Uterus (tissue), 3 donors: ENCODE measurements at regions not wholly inside any gene's neighbourhood (a gene's known extent, or its start where the extent isn't known, plus 50 kb on each side); places are given as distances from the start of the nearest gene placed in this dataset.
"Not testable (repeated sequence)": the region's sequence is repeated elsewhere in the genome, so short reads cannot be mapped to it uniquely, and the experiment has no call there.

Experiments used
- DNase-seq, 2 donors: peaks; one replicate each; pipeline ENCODE4 v3.0.0-alpha.2; 2019 to 2020
- H3K27ac ChIP-seq, 2 donors: fragments of 200-600 bp; sonication (generic); 1 replicate in 1 of 2; 2 replicates in 1 of 2; pipeline ENCODE4 v1.5.1; 2016 to 2018
- H3K27me3 ChIP-seq, 2 donors: fragments of 200-600 bp; sonication (generic); one replicate each; pipeline ENCODE4 v1.5.1; 2018 to 2019; ENCODE audit warnings: control low read depth in 1 of 2
- H3K36me3 ChIP-seq, 2 donors: fragments of 200-600 bp; sonication (generic); one replicate each; pipeline ENCODE4 v1.5.1; 2019; ENCODE audit warnings: control low read depth in 1 of 2
- H3K4me1 ChIP-seq, 2 donors: fragments of 200-600 bp; sonication (generic); one replicate each; pipeline ENCODE4 v1.5.1; 2018 to 2019; ENCODE audit warnings: control low read depth in 1 of 2
- H3K4me3 ChIP-seq, 2 donors: fragments of 200-600 bp; sonication (generic); 1 replicate in 1 of 2; 2 replicates in 1 of 2; pipeline ENCODE4 v1.5.1; 2018 to 2019; ENCODE audit warnings: mild to moderate bottlenecking in 1 of 2
- H3K9me3 ChIP-seq, 2 donors: fragments of 200-600 bp; sonication (generic); one replicate each; pipeline ENCODE4 v1.5.1; 2019; ENCODE audit warnings: control low read depth in 1 of 2
- POLR2A ChIP-seq, 2 donors: fragments of 450-650 bp; IDR thresholded peaks; one replicate each; pipeline ENCODE4 v1.6.1; 2016; ENCODE audit warnings: antibody characterized with exemption in 2 of 2, mild to moderate bottlenecking in 1 of 2, moderate library complexity in 1 of 2
- intact Hi-C: fragments of 100-400 bp; cut with DNase I; formaldehyde crosslinking; loops from one replicate; pipeline ENCODE4 v1.15.1; 2023; ENCODE audit warnings: low total_unique reads
- TF ChIP-seq, protein P1 (sequence below), 4 experiments: fragments of 200-600 bp in 2 of 4; fragments of 450-650 bp in 2 of 4; sonication (generic) in 2 of 4; IDR thresholded peaks; one replicate each; pipeline ENCODE4 v1.5.1; 2016 to 2019; ENCODE audit warnings: antibody characterized with exemption in 4 of 4, mild to moderate bottlenecking in 2 of 4, moderate library complexity in 1 of 4
- donor health status: DM: yes; HTN: yes; CAD: no.

DNA sequence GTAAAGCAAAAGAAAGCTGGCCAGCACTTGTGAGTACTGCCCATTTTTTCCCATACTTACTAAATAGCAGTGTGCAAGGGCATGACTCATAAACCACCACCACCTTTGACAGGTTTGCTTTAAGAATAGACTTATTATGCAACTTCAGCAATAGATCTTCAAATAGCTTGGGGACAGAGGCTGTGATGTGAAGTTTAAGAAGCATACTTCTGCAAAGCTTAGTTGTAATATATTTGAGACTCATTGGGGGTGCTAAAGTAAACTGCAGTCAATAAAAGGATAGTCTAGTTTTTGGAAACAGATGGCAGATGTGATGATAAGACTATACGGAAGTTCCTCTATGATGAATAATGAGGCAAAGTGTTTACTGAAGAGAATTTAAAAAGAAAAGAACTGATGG, 210.0 kb downstream of the PLA2G4A start:
- Histone ChIP-seq H3K27me3 (no peaks in the 10 kb centered on the region), H3K4me1 (no peaks in the 10 kb centered on the region), H3K27ac (no peak overlapping the region), H3K36me3 (no peaks in the 10 kb centered on the region), H3K4me3 (no peak overlapping the region), H3K9me3 (no peaks in the 10 kb centered on the region)
- no peak for DNase-seq
- TF ChIP-seq, protein P1, sequence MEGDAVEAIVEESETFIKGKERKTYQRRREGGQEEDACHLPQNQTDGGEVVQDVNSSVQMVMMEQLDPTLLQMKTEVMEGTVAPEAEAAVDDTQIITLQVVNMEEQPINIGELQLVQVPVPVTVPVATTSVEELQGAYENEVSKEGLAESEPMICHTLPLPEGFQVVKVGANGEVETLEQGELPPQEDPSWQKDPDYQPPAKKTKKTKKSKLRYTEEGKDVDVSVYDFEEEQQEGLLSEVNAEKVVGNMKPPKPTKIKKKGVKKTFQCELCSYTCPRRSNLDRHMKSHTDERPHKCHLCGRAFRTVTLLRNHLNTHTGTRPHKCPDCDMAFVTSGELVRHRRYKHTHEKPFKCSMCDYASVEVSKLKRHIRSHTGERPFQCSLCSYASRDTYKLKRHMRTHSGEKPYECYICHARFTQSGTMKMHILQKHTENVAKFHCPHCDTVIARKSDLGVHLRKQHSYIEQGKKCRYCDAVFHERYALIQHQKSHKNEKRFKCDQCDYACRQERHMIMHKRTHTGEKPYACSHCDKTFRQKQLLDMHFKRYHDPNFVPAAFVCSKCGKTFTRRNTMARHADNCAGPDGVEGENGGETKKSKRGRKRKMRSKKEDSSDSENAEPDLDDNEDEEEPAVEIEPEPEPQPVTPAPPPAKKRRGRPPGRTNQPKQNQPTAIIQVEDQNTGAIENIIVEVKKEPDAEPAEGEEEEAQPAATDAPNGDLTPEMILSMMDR (IDR thresholded peaks at IDR 0.05), result no peak
- no peak for TF ChIP-seq POLR2A (IDR thresholded peaks at IDR 0.05)
- intact Hi-C loops, result no loop called here

DNA sequence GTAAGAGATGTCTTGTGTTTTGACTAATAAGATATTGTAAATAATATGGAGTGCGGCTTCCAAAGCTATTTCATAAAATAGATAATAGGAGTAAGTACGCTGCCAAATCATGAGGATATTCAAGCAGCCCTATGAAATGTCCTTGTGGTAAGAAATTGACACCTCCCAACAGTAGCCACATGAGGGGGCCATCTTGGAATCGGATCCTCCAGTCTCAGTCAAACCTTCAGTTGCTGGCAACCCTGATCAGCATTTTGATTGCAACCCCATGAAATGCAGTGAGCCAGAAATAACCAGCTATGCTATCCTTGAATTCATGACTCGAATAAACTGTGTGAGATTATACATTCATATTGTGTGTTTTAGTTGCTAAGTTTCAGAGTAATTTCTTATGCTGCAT, 212.4 kb downstream of the PLA2G4A start:
- intact Hi-C loops, result no loop called here
- TF ChIP-seq POLR2A (IDR thresholded peaks at IDR 0.05), result no peak
- TF ChIP-seq, protein P1 (IDR thresholded peaks at IDR 0.05), result no peak

DNA sequence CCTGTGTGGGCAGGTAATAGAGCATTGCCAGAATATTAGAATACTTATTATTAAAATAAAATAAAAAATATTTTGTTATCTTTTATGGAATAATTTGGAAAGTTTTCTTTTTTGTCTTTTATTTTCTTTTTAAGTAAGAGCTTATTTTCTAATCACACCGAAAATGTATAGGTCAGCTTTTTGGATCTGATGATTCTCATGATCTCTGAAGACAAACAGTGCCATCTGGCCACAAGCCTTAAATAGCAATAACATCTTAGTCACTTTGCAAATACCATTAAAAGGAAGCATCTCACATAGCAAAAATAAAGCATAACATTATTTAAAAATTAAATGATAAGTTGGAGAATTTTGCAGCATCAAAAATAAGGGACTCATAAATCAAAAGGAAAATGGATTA, 213.8 kb downstream of the PLA2G4A start:
- TF ChIP-seq POLR2A (IDR thresholded peaks at IDR 0.05), result no peak
- TF ChIP-seq, protein P1 (IDR thresholded peaks at IDR 0.05), result no peak
- no peaks in the 10 kb centered on the region for H3K9me3 ChIP-seq
- intact Hi-C loops, result no loop called here
- no peaks in the 10 kb centered on the region for H3K36me3 ChIP-seq
- no peak for DNase-seq
- no peak overlapping the region for H3K27ac ChIP-seq
- no peaks in the 10 kb centered on the region for H3K4me1 ChIP-seq
- H3K4me3 ChIP-seq, result no peak overlapping the region
- no peaks in the 10 kb centered on the region for H3K27me3 ChIP-seq

More for the DNA sequence above, 212.4 kb downstream of the PLA2G4A start:
- no peaks in the 10 kb centered on the region for H3K36me3 ChIP-seq
- no peak overlapping the region for H3K4me3 ChIP-seq
- H3K4me1 ChIP-seq, result no peaks in the 10 kb centered on the region
- H3K27me3 ChIP-seq, result no peaks in the 10 kb centered on the region
- DNase-seq, result no peak
- no peak overlapping the region for H3K27ac ChIP-seq
- H3K9me3 ChIP-seq, result no peaks in the 10 kb centered on the region

DNA sequence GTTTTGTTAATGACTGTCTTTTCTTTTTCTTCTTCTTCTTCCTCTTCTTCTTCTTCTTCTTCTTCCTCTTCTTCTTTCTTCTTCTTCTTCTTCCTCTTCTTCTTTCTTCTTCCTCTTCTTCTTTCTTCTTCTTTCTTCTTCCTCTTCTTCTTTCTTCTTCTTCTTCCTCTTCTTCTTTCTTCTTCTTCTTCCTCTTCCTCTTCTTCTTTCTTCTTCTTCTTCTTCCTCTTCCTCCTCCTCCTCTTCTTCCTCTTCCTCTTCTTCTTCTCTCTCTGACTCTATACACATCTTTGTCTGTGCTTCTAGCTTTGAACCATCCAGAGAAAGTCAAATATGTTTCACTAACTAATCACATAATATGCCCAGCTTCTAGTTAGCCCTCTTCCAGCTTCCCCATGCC, 214.7 kb downstream of the PLA2G4A start:
- H3K36me3 ChIP-seq, H3K4me3 ChIP-seq, DNase-seq, H3K9me3 ChIP-seq, H3K27me3 ChIP-seq, intact Hi-C loops, H3K4me1 ChIP-seq, H3K27ac ChIP-seq: not testable (repeated sequence)

DNA sequence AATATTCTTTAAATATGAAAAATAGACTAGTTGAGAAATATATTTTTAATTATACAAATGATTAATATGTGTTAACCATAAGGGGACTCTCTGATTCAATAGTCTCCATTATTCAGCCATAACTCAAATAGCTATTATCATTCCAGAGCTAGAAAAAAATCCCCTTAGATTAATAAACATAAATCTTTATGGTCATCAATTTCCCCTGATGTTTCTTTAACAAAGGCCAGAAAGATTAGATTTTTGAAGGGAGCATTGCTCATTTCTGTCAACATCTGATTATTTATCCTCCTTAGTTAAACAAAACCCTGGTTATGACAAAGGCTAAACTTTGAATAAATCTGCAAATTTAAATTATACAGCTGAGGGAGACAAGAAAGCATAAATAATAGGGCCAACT, 215.7 kb downstream of the PLA2G4A start:
- intact Hi-C loops, result no loop called here
- Histone ChIP-seq H3K27ac (no peak overlapping the region), H3K9me3 (no peaks in the 10 kb centered on the region), H3K27me3 (no peaks in the 10 kb centered on the region), H3K4me3 (no peak overlapping the region), H3K4me1 (no peaks in the 10 kb centered on the region), H3K36me3 (no peaks in the 10 kb centered on the region)
- DNase-seq, result no peak
- TF ChIP-seq, protein P1 (IDR thresholded peaks at IDR 0.05), result no peak
- no peak for TF ChIP-seq POLR2A (IDR thresholded peaks at IDR 0.05)

DNA sequence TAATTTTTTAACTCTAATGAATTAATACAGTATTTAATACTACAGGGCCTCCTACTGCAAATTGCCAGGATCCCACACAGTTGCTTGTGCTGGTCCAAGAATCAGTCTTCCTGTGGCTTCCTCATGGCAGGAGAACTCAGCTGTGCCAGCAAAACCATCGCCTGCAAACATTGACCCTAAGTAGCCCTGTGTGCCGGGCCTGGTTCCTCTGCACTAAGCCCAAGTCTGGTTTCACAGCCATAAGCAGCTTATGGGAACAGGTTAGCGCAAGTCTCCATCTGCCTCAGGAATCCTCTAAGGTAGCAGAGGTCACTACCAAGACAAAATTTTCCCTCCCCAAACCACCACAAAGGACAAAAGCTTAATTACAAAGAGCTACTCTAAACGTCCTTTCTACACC, 216.6 kb downstream of the PLA2G4A start:
- no peak for TF ChIP-seq POLR2A (IDR thresholded peaks at IDR 0.05)
- Histone ChIP-seq H3K36me3 (no peaks in the 10 kb centered on the region), H3K9me3 (no peaks in the 10 kb centered on the region), H3K4me3 (no peak overlapping the region), H3K27me3 (no peaks in the 10 kb centered on the region), H3K27ac (no peak overlapping the region), H3K4me1 (no peaks in the 10 kb centered on the region)
- intact Hi-C loops, result no loop called here
- no peak for DNase-seq
